RWPE1 (cell line): ENCODE measurements at regions not wholly inside any gene's neighbourhood (a gene's known extent, or its start where the extent isn't known, plus 50 kb on each side); places are given as distances from the start of the nearest gene placed in this dataset.

Experiments used
- CTCF ChIA-PET: fragments of 350-600 bp; sonication (Branson Sonifier 250); formaldehyde crosslinking; extraction: SDS; loops from one replicate; lab custom pipeline; 2021; lab: Yijun Ruan, JAX
- POLR2A ChIA-PET: fragments of 400-600 bp; formaldehyde crosslinking; extraction: SDS; loops from one replicate; lab custom pipeline; 2020; ENCODE audit warnings: antibody characterized with exemption; ENCODE audit not compliant: low non-redundant PET; lab: Yijun Ruan, JAX
- DNase-seq: peaks from one replicate; pipeline ENCODE4 v3.0.0; 2012; ENCODE audit warnings: low spot score
- H3K27ac ChIP-seq: fragments of 450-650 bp; 2 replicates; pipeline ENCODE4 v1.5.1; 2017
- CTCF ChIP-seq: fragments of 450-650 bp; conservative IDR thresholded peaks from 2 replicates; pipeline ENCODE4 v1.5.1; 2017; ENCODE audit warnings: low read depth, mild to moderate bottlenecking

GRCh38 chr15:92272106-92272505, 121.6 kb upstream of the ST8SIA2 start:
- H3K27ac ChIP-seq = no peak overlapping the region
- CTCF ChIA-PET = no interaction called here
- DNase-seq = no peak
- TF ChIP-seq CTCF = no peak
- POLR2A ChIA-PET = interaction anchor here (0.6 kb wide), 1 partner anchor 31 kb away, joined by 3 read pairs; no protein-coding TSS in a partner anchor

GRCh38 chr15:92273286-92273685, 120.4 kb upstream of the ST8SIA2 start:
- no peak for TF ChIP-seq CTCF
- ChIA-PET CTCF (no interaction called here), POLR2A (no interaction called here)
- H3K27ac ChIP-seq = no peak overlapping the region
- DNase-seq = no peak

- ChIA-PET POLR2A (no interaction called here), CTCF (no interaction called here)
- no peak for TF ChIP-seq CTCF
- DNase-seq = no peak
- H3K27ac ChIP-seq = no peak overlapping the region
These were observed 120.0 kb upstream of the ST8SIA2 start for GRCh38 chr15:92273723-92274122.

GRCh38 chr15:92277776-92278175, 115.9 kb upstream of the ST8SIA2 start:
- TF ChIP-seq CTCF = peak; percentile 20; the same call in 1 of the 2 replicates
- peak; percentile 33 for DNase-seq
- no peak overlapping the region for H3K27ac ChIP-seq
- CTCF ChIA-PET = interaction anchor here (0.6 to 1.8 kb wide), 2 partner anchors 406 to 437 kb away, joined by 4 to 12 read pairs; no protein-coding TSS in a partner anchor
- POLR2A ChIA-PET = no interaction called here

- no peak for DNase-seq
- CTCF ChIA-PET = no interaction called here
- H3K27ac ChIP-seq = no peak overlapping the region
- no peak for TF ChIP-seq CTCF
- POLR2A ChIA-PET = no interaction called here
These were observed 109.9 kb upstream of the ST8SIA2 start for GRCh38 chr15:92283813-92284212.

GRCh38 chr15:92288755-92289154, 104.9 kb upstream of the ST8SIA2 start:
- CTCF ChIA-PET = no interaction called here
- no peak for TF ChIP-seq CTCF
- no peak overlapping the region for H3K27ac ChIP-seq
- POLR2A ChIA-PET = no interaction called here
- DNase-seq = no peak
